CD1c-positive myeloid dendritic cell (primary cell): ENCODE measurements at regions not wholly inside any gene's neighbourhood (a gene's known extent, or its start where the extent isn't known, plus 50 kb on each side); places are given as distances from the start of the nearest gene placed in this dataset.

ENCODE experiments used
- DNase-seq: peaks from one replicate; pipeline ENCODE4 v3.0.0-alpha.2; 2016; ENCODE audit errors: extremely low spot score

DNA sequence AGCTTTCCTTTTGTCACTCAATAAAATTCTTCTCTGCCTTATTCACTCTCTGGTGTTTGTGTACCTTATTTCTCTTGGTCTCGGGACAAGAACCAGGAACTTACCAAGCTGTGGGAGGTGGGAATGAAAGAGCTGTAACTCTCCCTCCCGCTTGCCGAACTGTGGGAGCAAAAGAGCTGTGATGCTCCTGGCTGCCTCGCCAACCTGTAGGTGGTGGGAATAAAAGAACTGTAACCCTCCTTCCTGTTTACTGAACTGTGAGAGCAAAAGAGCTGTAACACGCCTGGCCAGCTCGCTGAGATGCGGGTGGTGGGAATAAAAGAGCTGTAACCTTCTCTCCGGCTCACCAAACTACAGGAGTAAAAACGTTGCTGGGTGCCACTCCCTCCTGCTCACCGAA is 314.1 kb upstream of the LRIG3 start:
- no peak for DNase-seq

DNA sequence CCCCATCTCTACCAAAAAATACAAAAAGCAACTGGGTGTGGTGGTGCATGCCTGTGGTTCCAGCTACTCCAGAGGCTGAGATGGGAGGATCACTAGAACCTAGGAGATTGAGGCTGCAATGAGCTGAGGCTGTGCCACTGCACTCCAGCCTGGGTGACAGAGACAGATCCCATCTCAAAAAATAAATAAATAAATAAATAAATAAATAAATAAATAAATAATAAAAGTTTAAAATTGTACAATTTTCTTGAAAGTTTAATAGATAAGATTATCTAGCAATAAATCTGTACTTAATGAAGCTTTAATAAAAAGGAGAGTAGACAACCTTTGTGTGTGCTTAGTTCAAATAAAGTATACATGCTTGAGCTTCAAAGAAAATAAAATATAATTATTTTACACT is 310.0 kb upstream of the LRIG3 start:
- no peak for DNase-seq

DNA sequence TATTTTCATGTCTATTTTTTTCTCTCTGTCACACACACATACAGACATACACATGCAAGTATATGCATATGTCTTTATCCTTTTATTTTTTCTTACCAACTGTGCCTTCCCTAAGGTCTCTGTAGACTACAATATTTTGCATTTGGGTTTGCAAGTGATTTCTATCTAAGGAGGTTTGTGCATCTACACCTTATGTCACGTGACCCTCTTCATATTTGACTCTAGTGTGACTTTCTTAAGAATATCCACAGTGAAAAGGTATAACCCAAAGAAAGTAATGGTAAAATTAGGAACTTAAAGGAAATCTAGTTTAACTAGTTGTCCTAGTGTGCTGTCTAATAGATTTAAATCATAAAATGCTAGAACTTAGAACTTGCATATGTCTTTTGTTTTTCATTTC is 298.8 kb upstream of the LRIG3 start:
- no peak for DNase-seq

DNA sequence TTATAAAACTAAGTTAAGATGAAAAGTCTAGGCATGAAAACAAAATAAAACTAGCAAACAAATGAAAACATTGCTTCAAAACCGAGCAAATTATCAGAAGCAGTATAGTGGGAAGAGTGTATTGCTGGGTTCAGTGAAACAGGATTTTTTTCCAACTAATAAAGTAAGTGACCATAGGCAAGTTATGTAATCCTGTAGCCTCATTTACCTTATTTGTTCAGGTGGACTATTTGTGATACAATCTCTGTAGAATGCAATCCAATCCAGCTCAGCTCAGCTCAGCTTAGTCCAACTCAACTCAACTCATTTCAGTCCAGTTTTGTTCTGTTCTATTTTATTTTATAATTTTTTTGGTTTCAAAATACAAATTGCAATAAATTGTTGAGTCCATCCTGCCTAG is 276.7 kb upstream of the LRIG3 start:
- no peak for DNase-seq

DNA sequence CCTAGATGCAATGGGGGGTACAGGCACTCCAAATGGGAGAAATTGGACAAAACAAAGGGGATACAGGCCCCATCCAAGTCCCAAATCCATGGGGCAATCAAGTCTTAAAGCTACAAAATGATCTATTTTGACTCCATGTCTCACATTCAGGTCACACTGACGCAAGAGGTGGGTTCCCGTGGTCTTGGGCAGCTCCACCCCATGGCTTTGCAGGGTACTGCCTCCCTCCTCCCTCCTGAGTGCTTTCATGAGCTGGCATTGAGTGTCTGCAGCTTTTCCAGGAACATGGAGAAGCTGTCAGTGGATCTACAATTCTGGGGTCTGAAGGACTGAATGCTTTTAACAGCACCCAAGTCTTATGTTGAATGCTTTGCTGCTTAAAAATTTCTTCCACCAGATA is 274.5 kb upstream of the LRIG3 start:
- DNase-seq = no peak

DNA sequence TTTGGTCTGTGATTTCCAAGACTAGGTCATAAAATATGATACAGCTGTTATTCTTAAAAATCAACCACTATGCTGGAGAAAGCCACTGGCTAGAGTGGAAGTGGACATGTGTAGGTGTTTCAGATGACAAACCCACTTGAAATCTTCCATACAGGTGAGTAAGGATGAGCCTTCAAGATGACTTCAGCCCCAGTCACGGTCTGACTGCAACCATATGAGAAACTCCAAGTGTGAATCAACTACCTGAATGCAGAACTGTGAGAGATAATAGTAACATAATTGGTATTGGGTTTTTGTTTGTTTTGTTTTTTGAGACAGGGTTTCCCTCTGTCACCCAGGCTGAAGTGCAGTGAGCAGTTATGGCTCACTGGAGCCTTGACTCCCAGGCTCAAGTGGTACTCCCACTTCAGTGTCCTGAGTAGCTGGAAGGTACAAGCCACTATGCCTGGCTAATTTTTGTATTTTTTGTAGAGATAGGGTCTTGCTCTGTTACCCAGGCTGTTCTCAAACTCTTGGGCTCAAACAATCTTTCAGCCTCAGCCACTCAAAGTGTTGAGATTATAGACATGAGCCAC is 273.3 kb upstream of the LRIG3 start:
- DNase-seq = no peak

DNA sequence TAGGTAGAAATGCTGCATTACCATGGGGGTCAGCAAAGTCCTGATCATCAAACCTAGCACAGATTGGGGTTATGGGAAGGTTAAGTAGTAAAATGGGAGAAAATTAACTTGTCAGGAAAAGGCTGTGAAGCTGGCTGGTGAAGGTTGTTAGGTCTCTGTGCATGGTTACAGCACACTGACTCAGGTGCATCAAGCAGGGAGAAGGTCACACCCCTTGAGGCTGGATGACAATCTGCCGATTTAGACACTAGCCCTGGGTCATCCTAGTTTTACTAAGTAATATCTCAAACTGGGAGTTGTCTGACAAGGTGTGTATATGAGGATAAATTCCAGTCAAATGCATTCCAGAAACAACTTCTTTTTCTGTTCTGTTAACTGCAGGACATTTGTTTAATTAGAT is 271.1 kb upstream of the LRIG3 start:
- no peak for DNase-seq

DNA sequence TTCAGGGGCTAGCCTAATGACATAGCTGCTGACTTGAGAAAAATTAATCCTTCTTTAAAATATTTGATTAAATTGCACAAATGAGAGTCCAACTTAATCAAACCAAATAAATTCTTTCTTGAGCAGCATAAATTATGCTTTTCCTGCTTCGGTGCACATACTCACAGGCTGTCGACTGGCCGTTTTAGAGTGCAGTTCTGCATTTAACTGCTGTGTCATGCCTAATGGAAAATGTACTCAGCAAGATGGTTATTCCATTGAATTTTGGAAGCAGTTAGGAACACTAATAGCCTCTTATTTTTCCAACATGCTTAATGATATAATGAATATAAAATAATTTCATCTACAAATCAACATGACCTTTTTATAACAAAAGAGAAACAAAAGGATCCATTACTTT is 266.1 kb upstream of the LRIG3 start:
- no peak for DNase-seq

DNA sequence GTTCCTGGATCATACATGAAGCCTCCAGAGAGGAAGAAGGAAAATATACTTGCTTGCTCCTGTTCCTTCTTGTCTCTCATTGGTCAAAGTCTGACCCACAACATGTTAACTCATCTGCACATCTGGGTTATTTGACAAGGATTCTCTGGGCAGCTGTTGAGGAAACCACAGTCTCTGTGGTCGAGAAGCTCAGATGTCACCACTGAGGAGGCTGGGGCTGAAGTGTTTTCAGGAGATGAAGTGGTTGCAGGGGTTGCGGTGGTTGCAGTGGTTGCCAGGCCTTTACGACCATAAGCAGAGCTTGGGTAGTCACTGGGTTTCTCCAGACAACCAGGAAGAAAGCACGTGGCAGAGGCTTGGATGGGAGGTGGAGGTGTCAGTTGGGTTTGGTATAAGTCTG is 265.0 kb upstream of the LRIG3 start:
- no peak for DNase-seq

DNA sequence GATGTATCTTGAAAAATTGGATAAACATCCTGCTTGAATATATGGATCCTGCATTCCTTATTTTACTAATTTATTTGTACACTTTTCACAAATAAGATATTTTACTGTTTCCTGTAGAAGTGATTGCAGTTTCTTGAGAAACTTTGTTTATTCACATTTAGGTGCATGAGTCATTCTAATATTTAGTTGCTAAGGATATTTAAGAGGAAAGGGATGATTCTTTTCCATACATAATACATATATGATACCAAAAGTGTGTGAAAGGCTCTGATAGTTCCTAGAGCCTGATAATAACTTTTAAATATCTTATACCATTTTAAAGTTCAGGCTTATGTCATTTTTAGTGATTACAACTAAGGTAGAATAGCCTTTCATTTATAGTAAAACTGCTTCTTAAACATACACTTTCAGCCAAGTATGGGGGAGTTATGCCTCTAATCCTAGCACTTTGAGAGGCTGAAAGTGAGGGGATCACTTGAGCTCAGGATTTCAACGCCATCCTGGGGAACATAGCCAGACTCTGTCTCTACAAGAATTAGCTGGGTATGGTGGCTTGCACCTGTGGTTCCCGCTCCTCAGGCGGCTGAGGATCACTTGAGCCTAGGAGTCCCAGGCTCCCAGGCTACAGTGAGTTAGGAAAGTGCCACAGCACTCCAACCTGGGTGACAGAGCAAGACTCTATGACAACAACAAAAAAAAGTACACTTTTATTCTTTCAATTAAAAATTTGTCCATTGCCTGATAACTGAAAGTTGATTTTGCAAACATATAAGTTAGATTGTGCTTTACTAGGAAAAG is 262.6 kb upstream of the LRIG3 start:
- DNase-seq = no peak

DNA sequence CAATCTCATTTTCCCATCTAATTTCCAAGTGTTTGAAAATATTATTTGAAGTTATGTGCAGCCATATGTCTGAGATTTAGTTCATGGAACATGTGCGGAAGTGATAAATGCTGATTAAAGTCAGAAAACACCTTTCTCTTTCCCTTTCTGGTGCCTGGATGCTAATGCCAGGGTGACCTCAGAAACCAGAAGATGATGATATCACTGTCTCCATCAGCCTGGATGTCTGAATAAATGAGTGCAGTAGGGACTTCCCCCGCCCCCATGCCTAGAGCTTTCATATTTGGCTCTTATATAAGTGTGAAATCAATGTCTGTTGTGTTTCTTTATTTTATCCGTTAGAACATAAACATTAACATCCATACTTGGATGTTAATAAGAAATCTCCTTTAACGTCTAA is 261.9 kb upstream of the LRIG3 start:
- DNase-seq = no peak

DNA sequence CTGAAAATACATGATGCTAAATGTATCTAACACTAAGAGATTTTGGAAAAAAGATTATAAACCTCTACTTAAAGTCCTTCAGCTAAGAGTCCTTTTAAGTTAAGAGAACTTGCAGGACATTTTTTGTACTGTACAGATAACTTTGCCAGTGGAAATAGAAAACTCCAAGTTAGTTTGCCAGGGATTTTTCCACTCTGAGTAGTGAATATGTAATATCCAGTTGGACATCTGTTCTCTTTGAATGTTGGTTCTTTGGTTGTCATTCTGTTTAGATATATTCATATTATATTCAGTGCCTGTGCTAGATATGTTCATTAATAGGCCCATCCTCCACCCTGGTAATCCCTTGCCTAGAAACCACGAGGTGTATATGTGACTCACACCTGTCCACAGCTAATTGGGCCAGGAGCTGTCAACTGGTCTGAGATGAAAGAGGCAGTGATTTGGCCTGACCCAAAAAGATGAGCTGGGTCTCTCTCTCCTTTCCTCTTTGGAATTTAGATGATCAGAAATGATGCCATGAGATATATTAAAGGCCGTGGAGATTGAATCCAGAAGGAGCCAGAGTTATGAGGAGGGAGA is 261.0 kb upstream of the LRIG3 start:
- no peak for DNase-seq

DNA sequence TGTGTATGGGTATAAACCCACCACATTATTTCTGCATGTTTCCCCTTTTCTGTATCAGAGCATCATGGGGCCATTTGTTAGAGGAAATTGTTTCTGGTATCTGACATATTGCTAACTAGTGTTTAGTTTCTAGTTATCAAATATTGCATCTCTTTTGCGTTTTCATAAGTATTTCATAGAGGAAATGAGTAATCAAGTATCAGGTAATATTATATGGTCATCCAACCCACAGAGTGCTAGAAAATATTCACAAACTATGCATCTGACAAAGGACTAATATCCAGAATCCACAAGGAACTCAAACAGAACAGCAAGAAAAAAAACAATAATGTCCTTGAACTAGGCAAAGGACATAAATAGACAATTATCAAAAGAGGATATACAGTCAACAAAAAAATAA is 258.9 kb upstream of the LRIG3 start:
- DNase-seq = no peak

DNA sequence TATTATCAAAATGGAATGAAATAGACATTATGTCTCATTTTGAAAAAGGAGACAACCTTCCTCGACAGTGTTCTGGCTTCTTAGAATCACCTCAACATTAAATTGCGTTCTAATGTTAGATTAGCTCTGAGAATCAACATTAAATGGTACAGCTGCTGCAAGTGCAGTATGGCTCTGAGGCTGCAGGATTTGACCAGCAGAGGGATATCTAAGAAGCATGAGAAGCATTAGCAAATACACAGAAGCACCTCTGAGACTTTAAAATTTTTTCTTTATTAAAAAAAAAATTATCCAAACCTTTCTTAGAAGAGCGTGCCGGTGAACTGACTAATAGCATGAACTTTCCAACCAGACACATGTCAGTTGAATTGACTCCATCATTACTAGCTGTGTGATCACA is 253.4 kb upstream of the LRIG3 start:
- DNase-seq = no peak

DNA sequence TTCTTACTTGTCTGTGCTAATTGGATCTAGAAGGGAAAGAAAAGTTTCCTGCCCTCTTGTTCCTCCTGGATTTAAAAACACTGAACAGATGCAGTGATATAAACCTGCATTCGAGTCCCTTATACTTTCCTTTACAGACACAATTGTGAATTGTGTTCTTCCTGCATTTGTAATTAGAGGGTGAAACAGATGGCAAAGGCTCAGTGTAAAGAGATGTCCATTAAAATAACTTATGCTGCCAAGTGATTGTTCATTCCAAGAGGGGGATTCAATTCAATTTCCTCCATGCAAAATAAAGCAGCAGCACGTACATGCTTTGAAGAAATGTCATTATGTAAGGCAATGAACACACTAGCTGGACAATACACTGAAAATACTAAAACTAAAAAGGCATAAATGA is 248.3 kb upstream of the LRIG3 start:
- no peak for DNase-seq

DNA sequence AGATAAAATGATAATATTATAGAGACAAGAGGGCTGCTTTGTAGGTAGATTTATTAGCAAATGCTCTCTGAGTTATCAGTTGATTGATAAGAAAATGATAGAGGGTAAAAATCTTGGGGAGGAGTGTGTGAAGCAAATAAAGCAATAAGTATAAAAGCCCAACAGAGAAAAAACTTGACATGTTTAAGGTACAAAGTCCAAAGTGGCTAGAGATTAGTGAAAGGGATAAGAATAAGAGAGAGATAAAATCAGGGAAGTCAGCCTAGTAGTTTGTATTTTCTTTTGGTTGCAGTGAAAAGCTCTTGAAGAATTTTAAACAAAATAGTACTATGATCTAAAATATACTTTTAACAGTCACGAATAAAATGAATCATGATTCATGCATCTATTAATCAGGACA is 246.2 kb upstream of the LRIG3 start:
- no peak for DNase-seq

DNA sequence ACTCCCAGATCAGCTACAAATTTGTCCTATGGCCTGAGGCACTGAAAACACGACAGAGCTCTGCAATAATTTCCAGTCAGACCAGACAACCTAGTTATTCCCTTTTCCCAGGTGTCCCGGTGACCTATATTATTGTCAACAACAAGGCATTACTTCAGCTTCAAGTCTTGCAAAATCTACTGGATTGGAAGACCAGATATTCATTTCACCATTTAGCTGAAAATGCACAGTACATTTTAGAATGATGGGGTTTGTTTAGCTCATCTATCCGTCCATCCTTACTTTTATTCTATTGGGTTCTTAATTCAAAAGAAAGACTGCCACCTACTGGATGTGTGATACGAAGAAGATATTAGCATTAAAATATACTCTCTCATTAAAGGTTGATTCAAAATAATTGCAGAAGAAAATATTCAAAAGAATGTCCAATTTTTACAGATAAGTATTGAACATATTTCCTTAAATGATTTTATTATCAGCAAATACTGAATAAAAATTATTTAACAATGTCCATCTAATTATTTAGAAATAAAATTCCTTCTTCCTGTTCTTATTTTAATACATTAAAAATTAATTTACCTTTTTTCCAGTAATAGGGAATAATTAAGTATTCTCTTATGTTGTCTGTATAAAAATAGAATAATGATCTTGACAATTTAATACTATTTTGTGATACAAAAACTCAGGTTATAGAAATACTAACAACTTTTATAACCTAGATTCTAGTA is 244.9 kb upstream of the LRIG3 start:
- no peak for DNase-seq

DNA sequence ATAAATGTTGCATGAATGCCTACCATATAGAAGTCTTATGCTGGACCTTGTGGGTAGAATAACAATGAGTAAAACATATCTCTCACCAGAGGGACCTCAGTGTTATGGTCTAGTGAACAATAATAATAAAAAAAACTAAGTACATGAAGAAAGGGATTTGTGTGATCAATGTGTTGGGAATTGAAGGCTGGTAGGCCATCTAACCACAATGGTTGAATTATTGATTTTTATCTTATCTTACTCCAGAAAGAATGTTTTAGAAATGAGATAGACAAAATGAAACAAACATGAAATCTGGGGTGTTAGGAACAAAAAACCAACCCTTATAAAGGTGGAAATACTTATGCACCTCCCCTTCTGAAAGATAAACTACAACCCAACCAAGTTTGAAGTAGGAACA is 243.9 kb upstream of the LRIG3 start:
- no peak for DNase-seq

DNA sequence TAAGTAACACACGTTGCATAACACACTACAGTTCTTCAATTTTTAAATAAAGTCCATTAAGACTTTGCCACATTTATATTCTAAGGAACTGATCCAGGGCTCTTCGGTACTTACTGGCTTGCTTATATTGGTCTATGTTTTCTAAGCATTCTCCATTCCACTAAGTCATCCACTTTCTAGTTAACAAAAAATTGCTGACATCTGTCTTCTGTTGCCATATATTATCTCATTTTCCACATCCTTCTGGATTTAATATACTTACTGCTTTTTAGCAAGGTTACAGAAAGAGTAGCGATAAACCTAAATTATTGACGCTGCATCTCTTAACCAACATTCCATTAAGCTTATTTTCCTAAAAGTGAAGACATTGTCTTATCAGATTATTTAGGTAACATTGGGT is 238.4 kb upstream of the LRIG3 start:
- no peak for DNase-seq

DNA sequence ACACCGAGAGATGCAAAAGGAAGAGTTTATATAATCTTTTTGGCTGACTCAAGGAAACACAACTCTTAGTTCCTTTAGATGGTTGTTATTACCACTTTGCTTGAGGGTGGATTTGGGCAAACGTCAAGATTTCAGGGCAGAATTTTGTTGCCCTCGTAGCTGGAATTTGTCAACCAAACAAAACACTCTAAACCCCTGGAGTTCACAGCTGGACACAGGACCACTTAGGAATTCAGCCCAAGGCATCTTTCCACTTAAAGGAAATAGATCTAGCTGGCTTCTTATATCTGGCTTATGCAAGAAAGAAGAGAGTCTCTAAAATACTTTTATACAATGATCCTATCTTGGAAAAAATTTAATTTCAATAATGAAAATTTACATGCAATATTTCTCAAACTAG is 237.8 kb upstream of the LRIG3 start:
- no peak for DNase-seq

DNA sequence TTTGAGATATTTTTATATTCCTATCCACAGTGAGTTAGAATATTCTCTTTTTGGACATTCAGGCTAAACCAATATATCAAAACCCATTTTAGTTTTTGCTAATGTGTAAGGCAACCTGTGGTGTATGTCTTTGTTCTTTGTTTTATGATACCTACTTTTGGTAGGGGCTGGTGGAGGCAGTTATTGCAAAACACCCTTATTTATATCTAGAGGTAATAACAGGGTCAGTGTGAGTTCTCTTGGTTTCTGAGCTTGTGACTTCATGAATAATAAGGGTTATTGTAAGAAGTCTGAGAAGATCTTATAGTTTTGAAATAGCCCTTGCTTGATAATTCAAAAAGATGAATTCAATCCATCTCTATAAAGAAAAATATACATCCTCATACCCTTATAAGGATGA is 235.1 kb upstream of the LRIG3 start:
- no peak for DNase-seq

DNA sequence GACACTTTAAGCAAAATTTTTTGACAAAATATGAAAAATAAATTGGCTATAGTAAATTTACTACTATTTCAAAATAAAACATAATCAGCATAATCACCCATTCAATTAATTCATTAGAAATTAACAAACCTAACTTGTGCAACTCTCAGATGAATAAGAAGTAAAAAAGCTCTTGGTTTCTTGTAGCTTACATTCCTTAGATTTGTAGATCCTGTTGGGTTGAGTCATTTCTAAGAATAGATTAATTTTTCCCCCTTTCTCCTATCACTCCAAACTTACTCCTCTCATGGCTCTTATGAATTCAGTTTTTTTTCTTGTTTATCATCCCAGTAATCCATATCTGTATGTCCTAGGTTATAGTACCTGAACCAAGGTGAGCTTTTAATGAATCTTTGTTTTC is 230.9 kb upstream of the LRIG3 start:
- DNase-seq = no peak
